ENCODE measurements at regions not wholly inside any gene's neighbourhood (a gene's known extent, or its start where the extent isn't known, plus 50 kb on each side); places are given as distances from the start of the nearest gene placed in this dataset.

GRCh38 chr5:39580702-39581453, 156.1 kb upstream of the DAB2 start:
- no peak for DNase-seq

GRCh38 chr5:39579750-39580149, 155.0 kb upstream of the DAB2 start:
- no peak for DNase-seq

GRCh38 chr5:39578887-39579497, 154.2 kb upstream of the DAB2 start:
- DNase-seq: peak in 2 of 6 experiments; percentile 13 to 49

- no peak for DNase-seq
Observed at GRCh38 chr5:39577529-39577928, 152.7 kb upstream of the DAB2 start.

GRCh38 chr5:39570403-39571027, 145.7 kb upstream of the DAB2 start:
- peak in 2 of 6 experiments; percentile 18 to 26 for DNase-seq

GRCh38 chr5:39569857-39570256, 145.1 kb upstream of the DAB2 start:
- no peak for DNase-seq

- no peak for DNase-seq
Observed at GRCh38 chr5:39566891-39567290, 142.1 kb upstream of the DAB2 start.

GRCh38 chr5:39566029-39566428, 141.2 kb upstream of the DAB2 start:
- no peak for DNase-seq

GRCh38 chr5:39561421-39561820, 136.6 kb upstream of the DAB2 start:
- no peak for DNase-seq

- DNase-seq: no peak
Observed at GRCh38 chr5:39560726-39561125, 135.9 kb upstream of the DAB2 start.

- no peak for DNase-seq
Observed at GRCh38 chr5:39559923-39560322, 135.1 kb upstream of the DAB2 start.

- no peak for DNase-seq
Observed at GRCh38 chr5:39558541-39558940, 133.8 kb upstream of the DAB2 start.

GRCh38 chr5:39555788-39556187, 131.0 kb upstream of the DAB2 start:
- no peak for DNase-seq

GRCh38 chr5:39547553-39548154, 122.9 kb upstream of the DAB2 start:
- DNase-seq: peak in 3 of 6 experiments; percentile 4 to 56 (median 39)

GRCh38 chr5:39544941-39545340, 120.2 kb upstream of the DAB2 start:
- DNase-seq: no peak

- DNase-seq: no peak
Observed at GRCh38 chr5:39543335-39543734, 118.6 kb upstream of the DAB2 start.

GRCh38 chr5:39542511-39543285, 117.9 kb upstream of the DAB2 start:
- no peak for DNase-seq

- no peak for DNase-seq
Observed at GRCh38 chr5:39541920-39542319, 117.1 kb upstream of the DAB2 start.

GRCh38 chr5:39539470-39539869, 114.7 kb upstream of the DAB2 start:
- no peak for DNase-seq

- DNase-seq: no peak
Observed at GRCh38 chr5:39534690-39535089, 109.9 kb upstream of the DAB2 start.

- no peak for DNase-seq
Observed at GRCh38 chr5:39533749-39534148, 109.0 kb upstream of the DAB2 start.

- no peak for DNase-seq
Observed at GRCh38 chr5:39532511-39532910, 107.7 kb upstream of the DAB2 start.

GRCh38 chr5:39531306-39531705, 106.5 kb upstream of the DAB2 start:
- no peak for DNase-seq
